Natural killer cell (primary cell): ENCODE measurements at regions not wholly inside any gene's neighbourhood (a gene's known extent, or its start where the extent isn't known, plus 50 kb on each side); places are given as distances from the start of the nearest gene placed in this dataset.
"Not testable (repeated sequence)": the region's sequence is repeated elsewhere in the genome, so short reads cannot be mapped to it uniquely, and the experiment has no call there.

ENCODE experiments used
- ATAC-seq, 3 donors: fragments of 150-1000 bp in 2 of 3; fragments of 200-7000 bp in 1 of 3; cut with Tn5 transposase; 1 replicate in 1 of 3; 2 replicates in 2 of 3; pipeline ENCODE4 v1.10.0; 2021; ENCODE audit warnings: mild to moderate bottlenecking in 2 of 3, moderate library complexity in 2 of 3
- DNase-seq, 2 donors: peaks; one replicate each; pipeline versions ENCODE4 v3.0.0 to v3.0.0-alpha.2; 2013 to 2021; ENCODE audit warnings: mixed read lengths in 1 of 2
- H3K27ac ChIP-seq: one replicate; pipeline ENCODE4 v1.5.1; 2013; ENCODE audit warnings: mild to moderate bottlenecking, low read length
- H3K27me3 ChIP-seq: one replicate; pipeline ENCODE4 v1.6.1; 2013; ENCODE audit warnings: low read length; ENCODE audit not compliant: control insufficient read depth, insufficient read depth
- H3K36me3 ChIP-seq: one replicate; pipeline ENCODE4 v1.6.1; 2013; ENCODE audit warnings: low read length; ENCODE audit not compliant: control insufficient read depth, insufficient read depth
- H3K4me1 ChIP-seq: one replicate; pipeline ENCODE4 v1.6.1; 2013; ENCODE audit warnings: low read length; ENCODE audit not compliant: control insufficient read depth, insufficient read depth
- H3K4me3 ChIP-seq: one replicate; pipeline ENCODE4 v1.5.1; 2013; ENCODE audit warnings: low read length
- H3K9me3 ChIP-seq: one replicate; pipeline ENCODE4 v1.6.1; 2013; ENCODE audit warnings: low read length; ENCODE audit not compliant: control insufficient read depth, insufficient read depth
- H3K27ac Mint-ChIP-seq, 2 donors: one replicate each; pipeline ENCODE4 v1.8.0; 2022; ENCODE audit warnings: mild to moderate bottlenecking in 2 of 2, mixed read lengths in 2 of 2, moderate library complexity in 1 of 2
- H3K27me3 Mint-ChIP-seq, 2 donors: one replicate each; pipeline ENCODE4 v1.8.0; 2022; ENCODE audit warnings: low read depth in 2 of 2, mixed read lengths in 2 of 2
- H3K36me3 Mint-ChIP-seq: one replicate; pipeline ENCODE4 v1.8.0; 2022; ENCODE audit warnings: mixed read lengths
- H3K4me1 Mint-ChIP-seq, 2 donors: one replicate each; pipeline ENCODE4 v1.8.0; 2022; ENCODE audit warnings: mixed read lengths in 2 of 2
- H3K4me3 Mint-ChIP-seq: one replicate; pipeline ENCODE4 v1.8.0; 2022; ENCODE audit warnings: mild to moderate bottlenecking, moderate library complexity, mixed read lengths
- H3K9me3 Mint-ChIP-seq, 2 donors: one replicate each; pipeline ENCODE4 v1.8.0; 2022; ENCODE audit warnings: mixed read lengths in 2 of 2
- WGBS: methylation state at CpG from one replicate; pipeline ENCODE4 v1.1.7; 2013; ENCODE audit warnings: missing lambda C conversion rate; ENCODE audit not compliant: insufficient coverage; 5-methylcytosine and 5-hydroxymethylcytosine counted together
- intact Hi-C: fragments of 100-400 bp; cut with micrococcal nuclease; formaldehyde crosslinking; loops from one replicate; pipeline ENCODE4 v1.14.2; 2022

DNA sequence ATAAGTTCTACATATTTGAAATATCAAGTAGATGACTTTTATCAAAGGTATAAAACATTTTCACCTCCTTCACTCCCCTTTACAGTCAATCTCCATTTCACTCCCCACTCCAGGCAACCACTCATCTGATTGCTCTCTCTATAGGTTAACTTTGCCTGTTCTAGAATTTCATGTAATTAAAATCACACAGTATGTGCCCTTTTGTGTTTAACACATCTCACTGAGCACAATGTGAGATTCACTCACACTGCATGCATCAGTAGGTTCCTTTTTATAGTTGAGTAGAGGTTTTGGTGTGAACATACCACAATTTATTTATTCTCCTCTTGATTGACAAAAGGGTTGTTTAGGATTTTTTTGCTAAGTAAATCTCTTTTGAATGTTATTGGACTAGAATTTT lies 130.7 kb downstream of the SEPTIN7 start:
- H3K9me3 Mint-ChIP-seq, ATAC-seq, H3K4me1 Mint-ChIP-seq, H3K27me3 ChIP-seq, H3K4me1 ChIP-seq, H3K27me3 Mint-ChIP-seq, H3K4me3 Mint-ChIP-seq, H3K36me3 Mint-ChIP-seq, H3K27ac Mint-ChIP-seq, DNase-seq, H3K27ac ChIP-seq, H3K4me3 ChIP-seq, intact Hi-C loops, H3K36me3 ChIP-seq, H3K9me3 ChIP-seq: not testable (repeated sequence)

DNA sequence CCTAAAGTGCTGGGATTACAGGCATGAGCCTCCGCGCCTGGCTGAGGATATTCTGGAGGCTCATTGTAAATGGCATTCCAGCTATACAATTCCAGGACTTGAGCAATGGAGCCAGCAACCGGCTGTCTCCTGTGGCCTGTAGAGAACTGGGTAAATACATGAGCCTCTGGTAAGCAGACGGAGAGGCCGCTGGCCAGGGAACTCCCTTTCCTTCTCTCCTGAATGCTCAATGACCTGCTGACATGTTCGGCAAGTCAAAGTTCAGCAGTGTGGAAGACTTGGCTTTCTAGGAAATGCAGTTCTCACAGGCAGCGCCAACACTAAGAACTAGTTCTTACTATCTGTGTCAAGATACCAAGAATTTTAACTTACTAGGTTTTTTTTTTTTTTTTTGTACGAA lies 139.8 kb downstream of the SEPTIN7 start:
- ATAC-seq, H3K36me3 Mint-ChIP-seq, H3K4me1 ChIP-seq, H3K27ac Mint-ChIP-seq, H3K9me3 ChIP-seq, H3K27me3 Mint-ChIP-seq, H3K36me3 ChIP-seq, H3K4me1 Mint-ChIP-seq, intact Hi-C loops, H3K27me3 ChIP-seq, H3K9me3 Mint-ChIP-seq, H3K27ac ChIP-seq, DNase-seq, H3K4me3 Mint-ChIP-seq, H3K4me3 ChIP-seq: not testable (repeated sequence)
- WGBS = 84% methylated on average over 7 of the region's 8 CpGs

GRCh38 chr7:35945621-35946020 lies 144.8 kb downstream of the SEPTIN7 start:
- ATAC-seq, H3K4me3 Mint-ChIP-seq, H3K27me3 Mint-ChIP-seq, H3K4me1 Mint-ChIP-seq, H3K9me3 Mint-ChIP-seq, H3K27me3 ChIP-seq, H3K27ac ChIP-seq, H3K36me3 Mint-ChIP-seq, DNase-seq, H3K9me3 ChIP-seq, H3K36me3 ChIP-seq, H3K27ac Mint-ChIP-seq, intact Hi-C loops, H3K4me3 ChIP-seq, H3K4me1 ChIP-seq: not testable (repeated sequence)

DNA sequence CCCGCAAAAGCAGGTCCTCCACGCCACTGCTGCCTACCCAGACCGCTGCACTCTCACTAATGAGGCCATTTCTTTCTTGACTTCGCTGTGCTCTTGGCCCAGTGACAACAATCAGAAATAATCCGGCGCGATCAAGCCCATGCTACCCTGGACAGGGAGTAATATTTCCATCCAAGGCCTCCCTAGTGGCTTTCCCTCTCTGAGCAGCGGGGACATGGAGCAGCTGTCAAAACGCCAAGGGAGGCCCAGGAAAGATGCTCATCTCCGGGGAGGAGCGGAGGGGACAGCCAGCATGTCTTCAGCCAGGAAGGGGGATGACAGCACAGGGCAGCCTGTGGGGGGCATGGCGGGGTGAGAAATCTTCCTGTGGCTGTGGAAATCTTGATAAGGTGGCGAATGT lies 154.9 kb downstream of the SEPTIN7 start:
- H3K9me3 Mint-ChIP-seq, H3K9me3 ChIP-seq, H3K27me3 ChIP-seq, H3K4me3 Mint-ChIP-seq, H3K4me1 Mint-ChIP-seq, intact Hi-C loops, ATAC-seq, H3K36me3 ChIP-seq, H3K27me3 Mint-ChIP-seq, H3K4me3 ChIP-seq, H3K36me3 Mint-ChIP-seq, H3K27ac Mint-ChIP-seq, DNase-seq, H3K4me1 ChIP-seq, H3K27ac ChIP-seq: not testable (repeated sequence)
- WGBS = 88% methylated on average over 13 of the region's 13 CpGs

DNA sequence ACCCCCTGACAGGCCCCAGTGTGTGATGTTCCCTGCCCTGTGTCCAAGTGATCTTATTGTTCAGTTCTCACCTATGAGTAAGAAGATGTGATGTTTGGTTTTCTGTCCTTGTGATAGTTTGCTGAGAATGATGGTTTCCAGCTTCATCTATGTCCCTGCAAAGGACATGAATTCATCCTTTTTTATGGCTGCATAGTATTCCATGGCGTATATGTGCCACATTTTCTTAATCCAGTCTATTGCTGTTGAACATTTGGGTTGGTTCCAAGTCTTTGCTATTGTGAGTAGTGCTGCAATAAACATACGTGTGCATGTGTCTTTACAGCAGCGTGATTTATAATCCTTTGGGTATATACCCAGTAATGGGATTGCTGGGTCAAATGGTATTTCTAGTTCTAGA lies 156.1 kb downstream of the SEPTIN7 start:
- not testable (repeated sequence) for H3K27ac Mint-ChIP-seq

GRCh38 chr7:35961260-35961659 lies 160.4 kb downstream of the SEPTIN7 start:
- H3K4me1 Mint-ChIP-seq, H3K27me3 Mint-ChIP-seq, H3K27ac Mint-ChIP-seq, H3K27me3 ChIP-seq, H3K4me3 ChIP-seq, H3K36me3 ChIP-seq, intact Hi-C loops, DNase-seq, H3K27ac ChIP-seq, H3K9me3 Mint-ChIP-seq, ATAC-seq, H3K4me1 ChIP-seq, H3K9me3 ChIP-seq, H3K4me3 Mint-ChIP-seq, H3K36me3 Mint-ChIP-seq: not testable (repeated sequence)
- WGBS = 100% methylated on average over 2 of the region's 3 CpGs

More for the DNA sequence above, 156.1 kb downstream of the SEPTIN7 start:
- H3K4me3 Mint-ChIP-seq, H3K27me3 ChIP-seq, H3K27ac ChIP-seq, H3K4me1 ChIP-seq, H3K36me3 Mint-ChIP-seq, H3K27me3 Mint-ChIP-seq, DNase-seq, H3K4me1 Mint-ChIP-seq, H3K9me3 ChIP-seq, intact Hi-C loops, H3K36me3 ChIP-seq, ATAC-seq, H3K4me3 ChIP-seq, H3K9me3 Mint-ChIP-seq: not testable (repeated sequence)
- 100% methylated on average over 3 of the region's 3 CpGs for WGBS

GRCh38 chr7:35962607-35963006 lies 161.8 kb downstream of the SEPTIN7 start:
- H3K4me1 Mint-ChIP-seq, DNase-seq, H3K9me3 ChIP-seq, H3K27ac Mint-ChIP-seq, H3K4me3 ChIP-seq, ATAC-seq, H3K36me3 ChIP-seq, H3K4me3 Mint-ChIP-seq, H3K27me3 ChIP-seq, H3K9me3 Mint-ChIP-seq, intact Hi-C loops, H3K36me3 Mint-ChIP-seq, H3K27ac ChIP-seq, H3K4me1 ChIP-seq: not testable (repeated sequence)
- no CpG with 5 or more reads among the region's 2 CpGs for WGBS
- H3K27me3 Mint-ChIP-seq = peaks cover 0 to 12% of the 10 kb centered on the region in 2 donors
